Dedifferentiated amniotic fluid mesenchymal stem cell (primary cell): ENCODE measurements at regions not wholly inside any gene's neighbourhood (a gene's known extent, or its start where the extent isn't known, plus 50 kb on each side); places are given as distances from the start of the nearest gene placed in this dataset.
"Not testable (repeated sequence)": the region's sequence is repeated elsewhere in the genome, so short reads cannot be mapped to it uniquely, and the experiment has no call there.

Experiments used
- DNase-seq: peaks from one replicate; pipeline ENCODE4 v3.0.0-alpha.2; 2016; ENCODE audit errors: extremely low spot score

GRCh38 chr10:56470701-56471100 is 109.6 kb upstream of the ZWINT start:
- no peak for DNase-seq

DNA sequence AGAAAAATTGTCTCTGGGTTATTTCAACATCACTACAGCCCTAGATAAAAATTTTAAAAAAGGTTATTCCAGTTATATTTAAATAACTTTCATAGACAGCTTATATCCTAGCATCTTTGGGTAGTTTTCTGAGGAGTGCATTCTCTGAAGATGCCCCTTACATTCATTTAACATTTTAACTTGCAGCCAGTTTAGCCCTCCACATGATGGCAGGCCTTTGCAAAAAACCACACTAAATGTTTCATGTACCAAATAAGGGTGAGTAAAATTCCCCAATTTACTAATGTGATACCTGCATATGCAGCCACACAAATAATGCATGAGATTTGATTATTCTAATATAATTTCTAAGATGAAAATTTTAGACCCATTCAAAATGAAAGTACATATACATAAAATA is 108.4 kb upstream of the ZWINT start:
- no peak for DNase-seq

DNA sequence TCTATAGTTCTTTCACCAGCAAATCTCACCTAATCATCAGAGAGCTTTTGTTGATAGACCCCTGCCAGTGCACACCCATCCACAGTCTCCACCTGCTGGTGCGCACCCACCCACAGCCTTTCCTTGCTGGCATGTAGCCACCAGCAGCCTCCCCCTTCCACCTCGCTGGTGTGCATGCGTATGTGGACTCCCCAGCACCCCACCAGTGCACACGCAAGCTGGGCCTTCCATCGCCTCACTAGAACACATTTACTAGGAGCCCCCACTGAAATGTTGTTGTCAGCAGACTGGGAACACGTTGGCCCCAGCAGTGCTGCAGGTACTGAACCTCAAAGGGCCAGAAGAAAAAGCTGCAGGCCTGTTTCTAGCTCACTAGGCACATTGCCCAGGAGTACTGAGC is 104.9 kb upstream of the ZWINT start:
- DNase-seq: no peak

DNA sequence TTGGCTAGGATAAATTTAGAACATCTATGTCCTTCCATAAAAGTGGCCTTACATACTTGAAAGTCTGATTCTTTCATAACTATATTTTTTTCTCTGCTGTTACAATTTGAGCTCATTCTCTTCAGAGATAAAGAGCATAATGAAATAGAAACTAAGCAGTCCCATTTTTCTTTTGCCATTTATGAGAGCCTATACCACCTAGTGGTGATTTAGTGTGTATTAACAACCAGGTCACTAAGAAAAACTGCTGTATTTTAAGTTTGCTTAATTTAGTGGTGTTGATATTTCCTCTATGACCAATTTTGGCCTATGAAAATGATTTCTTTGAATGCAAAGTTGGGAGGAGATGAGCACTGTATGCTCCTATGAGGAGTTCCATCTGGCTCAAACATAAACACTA is 88.7 kb upstream of the ZWINT start:
- DNase-seq: no peak

- not testable (repeated sequence) for DNase-seq
These were observed 86.6 kb upstream of the ZWINT start for GRCh38 chr10:56447613-56448012.

DNA sequence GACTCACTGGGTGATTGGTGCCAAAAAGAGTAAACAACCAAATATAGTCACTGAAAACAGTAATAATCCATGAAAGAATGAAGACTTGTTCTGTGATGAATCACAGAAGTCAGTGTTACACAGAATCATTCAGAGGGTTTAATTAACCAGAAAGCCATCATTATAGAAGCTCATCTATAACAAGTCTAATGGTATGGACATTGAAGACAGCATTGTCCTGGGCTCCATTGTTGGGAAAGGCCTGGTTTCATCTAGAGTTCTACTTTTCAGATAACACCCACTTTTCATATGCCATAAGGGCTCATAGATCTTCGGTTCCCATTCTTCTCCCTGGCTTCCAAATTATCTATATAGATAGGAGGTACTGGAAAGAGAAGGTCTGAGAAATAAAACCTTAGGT is 80.3 kb upstream of the ZWINT start:
- DNase-seq: not testable (repeated sequence)
